HCT116 (cell line): ENCODE measurements at regions not wholly inside any gene's neighbourhood (a gene's known extent, or its start where the extent isn't known, plus 50 kb on each side); places are given as distances from the start of the nearest gene placed in this dataset.

Experiments used
- JUND ChIP-seq: IDR thresholded peaks from 2 replicates; pipeline ENCODE4 v1.6.1; 2012
- POLR2A ChIP-seq: IDR thresholded peaks from 2 replicates; pipeline ENCODE4 v1.7.0; 2011; ENCODE audit warnings: borderline replicate concordance; ENCODE audit not compliant: insufficient read depth, insufficient read length; ENCODE audit errors: extremely low read depth
- SIN3A ChIP-seq: IDR thresholded peaks from 2 replicates; pipeline ENCODE4 v1.6.1; 2012; ENCODE audit warnings: low read depth
- SP1 ChIP-seq: IDR thresholded peaks from 2 replicates; pipeline ENCODE4 v1.6.1; 2012; ENCODE audit warnings: low read depth
- TF ChIP-seq, protein P1 (sequence below), 3 experiments: fragments of 200-600 bp in 1 of 3; sonication (generic) in 1 of 3; IDR thresholded peaks in 2 of 3; conservative IDR thresholded peaks in 1 of 3; 2 replicates each; pipeline ENCODE4 v1.5.1; 2012 to 2017; ENCODE audit warnings: low read depth in 2 of 3, low read length in 2 of 3, antibody characterized with exemption in 1 of 3, borderline replicate concordance in 1 of 3, control low read depth in 1 of 3, mild to moderate bottlenecking in 1 of 3, mixed read lengths in 1 of 3, mixed run types in 1 of 3, moderate library complexity in 1 of 3; ENCODE audit not compliant: insufficient read depth in 1 of 3

DNA sequence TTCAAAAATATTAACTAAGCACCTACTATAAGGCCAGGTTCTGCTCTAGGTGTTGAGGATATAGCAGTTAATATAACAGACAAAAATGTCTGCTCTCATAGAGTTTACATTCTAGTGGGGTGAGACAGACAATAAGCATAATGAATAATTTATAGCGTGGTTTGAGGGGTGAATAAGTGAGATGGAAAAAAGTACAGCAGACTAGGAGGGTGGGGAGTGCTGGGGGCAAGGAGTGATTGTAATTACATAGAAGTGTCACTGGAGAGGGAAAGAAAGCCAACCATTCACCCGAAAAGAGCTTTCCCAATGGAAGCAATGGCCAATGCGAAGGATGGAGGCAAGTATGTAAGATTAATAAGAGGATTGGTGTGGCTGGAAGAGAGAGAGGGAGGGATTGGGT lies 552.9 kb upstream of the KCNMB2 start:
- no peak for TF ChIP-seq JUND
- TF ChIP-seq, protein P1, sequence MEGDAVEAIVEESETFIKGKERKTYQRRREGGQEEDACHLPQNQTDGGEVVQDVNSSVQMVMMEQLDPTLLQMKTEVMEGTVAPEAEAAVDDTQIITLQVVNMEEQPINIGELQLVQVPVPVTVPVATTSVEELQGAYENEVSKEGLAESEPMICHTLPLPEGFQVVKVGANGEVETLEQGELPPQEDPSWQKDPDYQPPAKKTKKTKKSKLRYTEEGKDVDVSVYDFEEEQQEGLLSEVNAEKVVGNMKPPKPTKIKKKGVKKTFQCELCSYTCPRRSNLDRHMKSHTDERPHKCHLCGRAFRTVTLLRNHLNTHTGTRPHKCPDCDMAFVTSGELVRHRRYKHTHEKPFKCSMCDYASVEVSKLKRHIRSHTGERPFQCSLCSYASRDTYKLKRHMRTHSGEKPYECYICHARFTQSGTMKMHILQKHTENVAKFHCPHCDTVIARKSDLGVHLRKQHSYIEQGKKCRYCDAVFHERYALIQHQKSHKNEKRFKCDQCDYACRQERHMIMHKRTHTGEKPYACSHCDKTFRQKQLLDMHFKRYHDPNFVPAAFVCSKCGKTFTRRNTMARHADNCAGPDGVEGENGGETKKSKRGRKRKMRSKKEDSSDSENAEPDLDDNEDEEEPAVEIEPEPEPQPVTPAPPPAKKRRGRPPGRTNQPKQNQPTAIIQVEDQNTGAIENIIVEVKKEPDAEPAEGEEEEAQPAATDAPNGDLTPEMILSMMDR (IDR thresholded peaks at IDR 0.05 in 2 of 3, conservative IDR thresholded peaks at IDR 0.05 in 1 of 3; ENCODE audit: borderline replicate concordance in 1 of 3, insufficient read depth in 1 of 3, low read depth in 2 of 3, low read length in 2 of 3), result no peak
- TF ChIP-seq SIN3A, result no peak
- TF ChIP-seq SP1, result no peak
- no peak for TF ChIP-seq POLR2A
